ENCODE measurements at regions not wholly inside any gene's neighbourhood (a gene's known extent, or its start where the extent isn't known, plus 50 kb on each side); places are given as distances from the start of the nearest gene placed in this dataset.

DNA sequence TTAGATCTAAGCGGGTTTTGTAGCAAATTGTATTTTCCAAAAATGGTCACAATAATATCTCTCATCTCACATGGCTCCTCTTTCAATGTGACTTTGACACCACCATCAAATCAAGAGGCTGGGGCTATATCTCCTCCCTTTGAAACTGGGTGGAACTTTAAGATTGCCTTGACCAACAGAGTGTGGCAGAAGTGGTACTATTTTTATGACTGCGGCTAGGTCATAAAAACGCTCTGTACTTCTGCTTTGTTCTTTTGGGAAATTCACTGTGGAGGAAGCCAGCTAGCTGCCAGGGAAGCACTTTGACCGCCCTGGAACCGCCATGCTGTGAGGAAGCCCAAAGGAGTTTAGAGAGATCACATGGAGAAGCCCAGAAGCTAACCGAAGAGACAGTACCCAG is 50.7 kb upstream of the ACOT11 start:
- POLR2A ChIA-PET = no interaction called here
- TF ChIP-seq, protein P1, sequence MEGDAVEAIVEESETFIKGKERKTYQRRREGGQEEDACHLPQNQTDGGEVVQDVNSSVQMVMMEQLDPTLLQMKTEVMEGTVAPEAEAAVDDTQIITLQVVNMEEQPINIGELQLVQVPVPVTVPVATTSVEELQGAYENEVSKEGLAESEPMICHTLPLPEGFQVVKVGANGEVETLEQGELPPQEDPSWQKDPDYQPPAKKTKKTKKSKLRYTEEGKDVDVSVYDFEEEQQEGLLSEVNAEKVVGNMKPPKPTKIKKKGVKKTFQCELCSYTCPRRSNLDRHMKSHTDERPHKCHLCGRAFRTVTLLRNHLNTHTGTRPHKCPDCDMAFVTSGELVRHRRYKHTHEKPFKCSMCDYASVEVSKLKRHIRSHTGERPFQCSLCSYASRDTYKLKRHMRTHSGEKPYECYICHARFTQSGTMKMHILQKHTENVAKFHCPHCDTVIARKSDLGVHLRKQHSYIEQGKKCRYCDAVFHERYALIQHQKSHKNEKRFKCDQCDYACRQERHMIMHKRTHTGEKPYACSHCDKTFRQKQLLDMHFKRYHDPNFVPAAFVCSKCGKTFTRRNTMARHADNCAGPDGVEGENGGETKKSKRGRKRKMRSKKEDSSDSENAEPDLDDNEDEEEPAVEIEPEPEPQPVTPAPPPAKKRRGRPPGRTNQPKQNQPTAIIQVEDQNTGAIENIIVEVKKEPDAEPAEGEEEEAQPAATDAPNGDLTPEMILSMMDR (IDR thresholded peaks at IDR 0.05; ENCODE audit: insufficient read depth, low read length, missing control alignments) = no peak
- CTCF ChIA-PET = no interaction called here

DNA sequence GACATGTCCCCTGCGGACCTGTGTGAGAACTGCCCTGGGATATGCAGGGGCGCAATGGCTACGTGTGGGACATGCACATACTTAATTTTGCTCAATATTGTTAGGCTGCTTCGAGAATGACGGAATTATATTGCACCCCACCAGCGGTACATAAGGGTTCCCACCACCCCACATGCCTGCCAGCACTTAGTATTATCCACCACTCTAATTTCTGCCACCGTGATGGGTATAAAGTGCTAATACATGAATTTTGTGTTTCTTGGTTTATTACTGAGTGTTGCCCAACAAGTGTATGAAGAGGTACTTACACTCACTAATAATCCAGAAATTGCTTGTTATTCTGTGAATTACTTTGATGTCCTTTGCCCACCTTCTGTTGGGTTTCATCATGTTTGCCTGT is 52.1 kb upstream of the ACOT11 start:
- POLR2A ChIA-PET = no interaction called here
- DNase-seq (ENCODE audit: low read depth, low spot score) = no peak
- no peak overlapping the region for H3K4me3 ChIP-seq (ENCODE audit: low read depth, low read length)
- CTCF ChIA-PET = interaction anchor here (1.5 kb wide), 1 partner anchor 89 kb away, joined by 4 read pairs; no protein-coding TSS in a partner anchor
- TF ChIP-seq, protein P1 (IDR thresholded peaks at IDR 0.05; ENCODE audit: insufficient read depth, low read length, missing control alignments) = no peak

More for the DNA sequence above, 50.7 kb upstream of the ACOT11 start:
- no peak for DNase-seq (ENCODE audit: low read depth, low spot score)
- no peak overlapping the region for H3K4me3 ChIP-seq (ENCODE audit: low read depth, low read length)

DNA sequence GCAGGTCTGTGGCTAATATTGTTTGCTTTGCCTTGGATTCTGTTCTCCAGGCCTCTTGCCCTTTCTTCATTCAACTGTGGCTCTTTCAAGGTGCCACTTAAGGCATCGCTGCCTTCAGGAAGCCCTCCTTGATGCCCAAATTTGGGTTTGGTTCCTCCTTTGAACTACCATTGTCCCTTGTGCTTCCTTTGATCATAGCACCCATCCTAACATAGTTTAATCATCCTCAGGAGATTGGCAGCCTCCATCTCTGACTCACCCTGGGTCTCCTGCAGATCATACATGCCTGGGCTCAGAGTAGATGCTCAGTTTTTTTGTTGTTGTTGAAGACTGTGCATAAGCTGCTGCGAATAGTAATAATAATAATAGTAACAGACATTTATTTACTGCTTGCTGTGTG is 54.4 kb upstream of the ACOT11 start:
- ChIA-PET CTCF (no interaction called here), POLR2A (no interaction called here)
- H3K4me3 ChIP-seq (ENCODE audit: low read depth, low read length) = no peak overlapping the region
- TF ChIP-seq, protein P1 (IDR thresholded peaks at IDR 0.05; ENCODE audit: insufficient read depth, low read length, missing control alignments) = no peak
- DNase-seq (ENCODE audit: low read depth, low spot score) = no peak

DNA sequence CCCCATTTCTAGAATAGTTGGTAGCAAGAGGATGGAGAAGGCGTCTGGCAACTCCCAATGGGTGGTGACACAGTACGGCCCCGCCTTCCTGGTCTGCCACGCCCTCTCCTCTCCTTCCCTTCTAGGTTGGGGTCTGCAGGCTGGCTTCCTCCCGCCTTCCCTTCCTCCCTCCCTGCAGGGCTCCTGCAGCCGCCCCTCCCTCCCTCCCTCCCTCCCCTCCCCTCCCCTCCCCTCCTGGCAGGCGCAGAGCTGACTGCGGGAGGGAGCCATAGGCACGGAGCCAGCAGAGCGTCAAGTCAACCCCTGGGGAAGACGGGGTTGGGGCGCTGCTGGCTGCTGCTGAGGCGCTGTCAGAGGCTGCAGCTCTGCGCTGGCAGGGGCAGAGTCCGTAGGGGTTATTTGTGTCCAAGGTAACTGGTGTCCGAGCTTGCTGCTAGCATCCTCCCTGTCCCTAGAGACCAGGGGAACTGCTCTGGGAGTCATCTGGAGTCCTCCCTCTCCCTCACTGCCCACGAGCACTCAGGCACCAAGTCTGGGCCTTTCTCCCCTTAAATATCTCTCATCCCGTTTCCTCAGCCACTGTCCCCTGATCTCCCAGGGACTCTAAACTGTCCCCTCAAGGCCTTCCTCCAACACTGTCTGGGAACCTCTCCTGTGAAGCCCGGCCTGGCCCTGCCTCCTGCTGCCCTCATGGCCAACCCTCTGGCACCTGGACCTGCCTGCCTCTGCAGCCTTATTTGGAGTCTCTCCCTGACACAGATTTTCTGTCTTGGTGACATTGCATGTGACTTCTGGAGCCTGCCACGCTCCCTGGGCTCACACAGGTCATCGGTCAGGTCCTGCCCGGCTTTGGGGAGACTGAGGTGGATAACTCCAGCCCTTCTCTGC is 57.4 kb upstream of the ACOT11 start:
- TF ChIP-seq, protein P1 (IDR thresholded peaks at IDR 0.05; ENCODE audit: insufficient read depth, low read length, missing control alignments) = no peak
- H3K4me3 ChIP-seq (ENCODE audit: low read depth, low read length) = no peak overlapping the region; the same call in 1 of the 2 replicates
- DNase-seq (ENCODE audit: low read depth, low spot score) = no peak
- ChIA-PET CTCF (interaction anchor here (0.6 to 5.8 kb wide), 41 partner anchors 8 to 612 kb away, joined by 3 to 71 read pairs (median 7); partner anchors contain the start of genes CYB5RL, MRPL37 and SSBP3), POLR2A (no interaction called here)

DNA sequence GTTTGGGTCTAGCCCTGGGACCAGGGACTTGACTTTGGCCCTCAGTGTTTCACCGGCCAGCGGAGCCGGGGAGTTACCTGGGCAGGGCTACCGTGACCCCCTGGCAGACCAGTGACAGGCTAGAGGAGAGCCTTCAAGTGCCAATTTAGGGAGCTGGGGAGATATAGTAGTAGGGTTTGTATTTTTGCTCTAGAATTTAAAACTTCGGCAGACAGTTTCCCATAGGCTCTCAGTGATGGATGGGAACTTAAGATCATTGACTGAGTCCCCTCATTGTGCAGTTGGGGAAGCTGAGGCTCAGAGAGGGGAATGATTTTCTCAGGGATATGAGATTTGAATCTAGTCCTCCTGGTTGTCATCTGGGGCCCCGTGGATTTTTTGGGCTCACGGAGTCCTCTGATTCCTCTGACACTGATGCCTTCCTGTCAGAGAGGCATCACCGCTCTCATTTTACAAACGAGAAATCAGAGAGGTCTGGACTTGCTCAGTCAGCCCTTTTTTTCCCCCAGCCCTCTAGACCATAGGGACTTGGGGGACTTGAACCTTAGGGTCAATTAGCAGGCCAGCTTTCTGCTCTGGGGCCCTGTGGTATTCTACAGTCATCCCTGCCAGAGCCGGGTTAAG is 58.3 kb upstream of the ACOT11 start:
- CTCF ChIA-PET = interaction anchor here (0.6 to 5.8 kb wide), 80 partner anchors 9 to 629 kb away, joined by 3 to 71 read pairs (median 4); partner anchors contain the start of genes CYB5RL, MRPL37, SSBP3 and TCEANC2
- TF ChIP-seq, protein P1 (IDR thresholded peaks at IDR 0.05; ENCODE audit: insufficient read depth, low read length, missing control alignments) = no peak
- no peak overlapping the region for H3K4me3 ChIP-seq (ENCODE audit: low read depth, low read length)
- DNase-seq (ENCODE audit: low read depth, low spot score) = no peak
- POLR2A ChIA-PET = interaction anchor here (1.2 to 1.7 kb wide), 3 partner anchors 10 to 371 kb away, joined by 4 to 13 read pairs (median 6); no protein-coding TSS in a partner anchor
